Neuronal stem cell (in vitro differentiated cells): ENCODE measurements at regions not wholly inside any gene's neighbourhood (a gene's known extent, or its start where the extent isn't known, plus 50 kb on each side); places are given as distances from the start of the nearest gene placed in this dataset.

Experiments used
- DNase-seq: peaks from one replicate; pipeline ENCODE4 v3.0.0-alpha.2; 2013; ENCODE audit warnings: low spot score
- H2AFZ ChIP-seq: one replicate; pipeline ENCODE4 v1.6.1; 2013; ENCODE audit warnings: mild to moderate bottlenecking, low read length, inconsistent platforms
- H2AK5ac ChIP-seq: 2 replicates; pipeline ENCODE4 v1.6.1; 2013; ENCODE audit warnings: low read depth, mild to moderate bottlenecking, inconsistent platforms, low read length, moderate library complexity, mixed read lengths
- H2BK120ac ChIP-seq: 2 replicates; pipeline ENCODE4 v1.6.1; 2013; ENCODE audit warnings: low read depth, mild to moderate bottlenecking, inconsistent platforms, low read length, moderate library complexity, mixed read lengths
- H2BK12ac ChIP-seq: one replicate; pipeline ENCODE4 v1.6.1; 2013; ENCODE audit warnings: low read length, inconsistent platforms
- H2BK15ac ChIP-seq: 2 replicates; pipeline ENCODE4 v1.6.1; 2013; ENCODE audit warnings: mild to moderate bottlenecking, low read length, inconsistent platforms, mixed read lengths
- H2BK5ac ChIP-seq: one replicate; pipeline ENCODE4 v1.6.1; 2013; ENCODE audit warnings: inconsistent platforms, mild to moderate bottlenecking, low read length, moderate library complexity
- H3K14ac ChIP-seq: one replicate; pipeline ENCODE4 v1.6.1; 2013; ENCODE audit warnings: low read length, inconsistent platforms
- H3K18ac ChIP-seq: 2 replicates; pipeline ENCODE4 v1.6.1; 2013; ENCODE audit warnings: low read length, inconsistent platforms
- H3K23ac ChIP-seq: 2 replicates; pipeline ENCODE4 v1.6.1; 2013; ENCODE audit warnings: low read depth, mild to moderate bottlenecking, mixed read lengths, low read length, inconsistent platforms; ENCODE audit not compliant: poor library complexity
- H3K27ac ChIP-seq: replicated peaks from 3 replicates; pipeline ENCODE4 v1.5.1; 2013; ENCODE audit warnings: low read length, inconsistent platforms
- H3K27me3 ChIP-seq, 3 experiments: 2 replicates each; pipeline ENCODE4 v1.6.1; 2013; ENCODE audit warnings: low read length in 3 of 3, mild to moderate bottlenecking in 2 of 3, inconsistent platforms in 1 of 3, low read depth in 1 of 3, mixed read lengths in 1 of 3, moderate library complexity in 1 of 3; ENCODE audit not compliant: control insufficient read depth in 3 of 3, insufficient read depth in 3 of 3
- H3K36me3 ChIP-seq, 2 donors: replicated peaks in 1 of 2; 2 replicates each; pipeline ENCODE4 v1.6.1; 2013; ENCODE audit warnings: low read length in 2 of 2; ENCODE audit not compliant: control insufficient read depth in 2 of 2, insufficient read depth in 2 of 2
- H3K4ac ChIP-seq: 2 replicates; pipeline ENCODE4 v1.6.1; 2013; ENCODE audit warnings: inconsistent platforms, mild to moderate bottlenecking, low read length, moderate library complexity
- H3K4me1 ChIP-seq, 2 donors: 1 replicate in 1 of 2; 2 replicates in 1 of 2; pipeline ENCODE4 v1.6.1; 2013; ENCODE audit warnings: low read length in 2 of 2, low read depth in 1 of 2; ENCODE audit not compliant: control insufficient read depth in 2 of 2, insufficient read depth in 1 of 2
- H3K4me2 ChIP-seq: one replicate; pipeline ENCODE4 v1.6.1; 2013; ENCODE audit warnings: mild to moderate bottlenecking, low read length, inconsistent platforms; ENCODE audit not compliant: insufficient read depth, poor library complexity, severe bottlenecking
- H3K4me3 ChIP-seq, 2 donors: 2 replicates each; pipeline ENCODE4 v1.5.1; 2013; ENCODE audit warnings: low read length in 2 of 2, mild to moderate bottlenecking in 2 of 2, inconsistent platforms in 1 of 2, moderate library complexity in 1 of 2
- H3K79me1 ChIP-seq: one replicate; pipeline ENCODE4 v1.6.1; 2013; ENCODE audit warnings: low read depth, mild to moderate bottlenecking, inconsistent platforms, low read length, moderate library complexity
- H3K9ac ChIP-seq: one replicate; pipeline ENCODE4 v1.6.1; 2013; ENCODE audit warnings: mild to moderate bottlenecking, low read depth, low read length, inconsistent platforms; ENCODE audit not compliant: poor library complexity
- H3K9me3 ChIP-seq, 2 donors: replicated peaks in 1 of 2; 2 replicates each; pipeline versions ENCODE3 to v1.6.1; 2013; ENCODE audit warnings: low read length in 2 of 2, mild to moderate bottlenecking in 2 of 2, inconsistent platforms in 1 of 2, low read depth in 1 of 2, mixed read lengths in 1 of 2, moderate library complexity in 1 of 2; ENCODE audit not compliant: control insufficient read depth in 2 of 2, insufficient read depth in 1 of 2
- H4K8ac ChIP-seq: one replicate; pipeline ENCODE4 v1.6.1; 2013; ENCODE audit warnings: low read depth, mild to moderate bottlenecking, inconsistent platforms, low read length, moderate library complexity
- H4K91ac ChIP-seq: one replicate; pipeline ENCODE4 v1.6.1; 2013; ENCODE audit warnings: low read length, low read depth, mild to moderate bottlenecking, inconsistent platforms; ENCODE audit not compliant: poor library complexity
- WGBS, 2 donors: extraction: QIAGEN DNeasy Blood & Tissue Kit; methylation state at CpG; one replicate each; pipeline ENCODE4 v1.1.7; 2013; ENCODE audit warnings: missing lambda C conversion rate in 2 of 2, mixed read lengths in 1 of 2; ENCODE audit not compliant: insufficient read length in 2 of 2, insufficient replicate concordance in 1 of 2; ENCODE audit errors: extremely low coverage in 2 of 2; 5-methylcytosine and 5-hydroxymethylcytosine counted together

DNA sequence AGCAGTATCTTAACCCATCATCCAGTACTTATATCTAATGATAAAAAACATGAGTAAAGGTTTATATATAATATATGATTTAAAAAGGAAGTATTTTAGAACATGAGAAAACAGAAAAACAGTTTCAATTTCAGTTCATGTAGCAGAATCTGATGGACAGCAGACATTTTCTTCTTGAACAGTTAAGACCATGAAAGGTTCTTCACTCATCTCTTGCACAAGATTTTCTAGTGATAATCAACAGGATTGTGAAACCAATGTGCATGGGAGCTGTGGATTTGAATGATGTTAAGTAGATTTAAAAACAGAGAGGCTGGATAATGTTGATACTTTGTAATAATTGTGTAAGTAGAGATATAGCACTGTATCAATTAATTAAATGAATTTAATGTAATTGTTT lies 1297.6 kb downstream of the BRINP3 start:
- no peaks in the 10 kb centered on the region for H3K36me3 ChIP-seq
- no peak for DNase-seq
- no peak overlapping the region for H3K18ac ChIP-seq
- no peak overlapping the region for H3K4me3 ChIP-seq
- no peak overlapping the region for H3K4ac ChIP-seq
- H2BK120ac ChIP-seq, result no peak overlapping the region
- no peak overlapping the region for H4K8ac ChIP-seq
- no peak overlapping the region for H3K27ac ChIP-seq
- H2BK12ac ChIP-seq, result no peak overlapping the region
- H3K23ac ChIP-seq, result no peak overlapping the region
- no peak overlapping the region for H2AK5ac ChIP-seq
- no peaks in the 10 kb centered on the region for H3K4me1 ChIP-seq
- no peak overlapping the region for H4K91ac ChIP-seq
- no peak overlapping the region for H3K14ac ChIP-seq
- H3K79me1 ChIP-seq, result no peaks in the 10 kb centered on the region
- no peak overlapping the region for H2AFZ ChIP-seq
- H3K27me3 ChIP-seq, result no peaks in the 10 kb centered on the region
- H2BK5ac ChIP-seq, result no peak overlapping the region
- H3K9ac ChIP-seq, result no peak overlapping the region
- no peak overlapping the region for H2BK15ac ChIP-seq
- H3K9me3 ChIP-seq, result no peaks in the 10 kb centered on the region
- no peak overlapping the region for H3K4me2 ChIP-seq

DNA sequence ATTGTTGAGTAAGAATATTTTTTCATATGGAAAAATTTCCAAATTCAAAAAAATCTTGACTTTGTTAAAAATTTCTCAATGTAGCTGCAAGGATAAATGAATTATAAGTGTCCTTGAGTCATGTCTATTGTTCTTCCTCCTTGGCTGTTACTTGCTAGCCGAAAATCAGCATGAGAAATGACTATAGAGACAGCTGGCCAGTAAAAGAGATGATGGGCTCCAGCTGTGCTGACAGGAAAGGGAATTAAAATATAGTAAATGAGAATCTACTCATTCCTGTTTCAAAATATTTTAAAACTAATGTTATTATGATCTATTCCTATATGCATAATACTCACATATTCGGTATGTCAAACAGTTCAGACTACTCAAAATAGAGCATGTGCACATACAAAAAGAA lies 1292.6 kb downstream of the BRINP3 start:
- Histone ChIP-seq H3K9me3 (no peaks in the 10 kb centered on the region), H3K4me3 (no peak overlapping the region), H2AFZ (no peak overlapping the region), H2BK12ac (no peak overlapping the region), H2BK120ac (no peak overlapping the region), H3K4me2 (no peak overlapping the region), H3K9ac (no peak overlapping the region), H3K27ac (no peak overlapping the region), H3K18ac (no peak overlapping the region), H3K27me3 (no peaks in the 10 kb centered on the region), H4K91ac (no peak overlapping the region), H3K79me1 (no peaks in the 10 kb centered on the region), H3K4ac (no peak overlapping the region), H2AK5ac (no peak overlapping the region), H3K36me3 (no peaks in the 10 kb centered on the region), H4K8ac (no peak overlapping the region), H3K4me1 (no peaks in the 10 kb centered on the region), H3K14ac (no peak overlapping the region), H2BK15ac (no peak overlapping the region), H2BK5ac (no peak overlapping the region), H3K23ac (no peak overlapping the region)
- no peak for DNase-seq
- no CpG with 5 or more reads among the region's 2 CpGs for WGBS, 2 donors

DNA sequence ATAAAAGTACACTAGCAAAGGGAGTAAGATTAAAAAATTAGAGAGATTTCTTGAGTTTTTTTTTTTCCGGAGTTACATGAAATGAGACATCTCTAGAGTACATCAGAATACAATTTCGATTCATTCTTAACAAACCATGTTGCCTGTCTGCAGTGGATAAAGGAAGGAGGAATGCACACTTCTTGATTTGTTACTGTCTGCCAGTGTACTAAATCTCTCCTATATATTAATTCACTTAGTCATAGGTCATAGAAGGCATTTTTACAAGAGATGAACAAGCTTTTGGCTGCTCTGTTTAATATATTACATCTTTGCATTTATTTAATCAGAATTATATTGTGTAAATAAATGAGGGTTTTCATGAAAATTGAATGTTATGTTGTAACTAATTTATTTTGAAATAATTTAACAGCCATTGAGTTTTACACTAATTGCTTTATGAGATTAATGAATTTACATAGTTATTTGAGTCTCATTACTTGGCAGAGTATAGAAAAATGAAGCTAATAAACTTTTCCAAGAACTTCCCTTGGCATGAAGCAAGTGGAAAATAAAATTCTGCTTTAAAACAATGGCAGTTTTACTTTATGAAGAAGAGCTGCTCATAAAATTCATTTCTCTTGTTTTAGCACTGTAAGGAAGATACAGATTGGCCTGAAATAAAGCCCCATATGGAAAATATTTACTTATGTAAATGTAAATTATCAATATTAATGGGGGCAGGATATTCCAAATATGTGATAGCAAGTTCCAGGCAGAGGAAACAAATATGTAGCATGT lies 1284.7 kb downstream of the BRINP3 start:
- no peaks in the 10 kb centered on the region for H3K4me1 ChIP-seq
- H2BK120ac ChIP-seq, result no peak overlapping the region
- WGBS, 2 donors, result no CpG with 5 or more reads among the region's 2 CpGs
- H3K79me1 ChIP-seq, result no peaks in the 10 kb centered on the region
- DNase-seq, result no peak
- no peak overlapping the region for H3K4ac ChIP-seq
- no peak overlapping the region for H4K91ac ChIP-seq
- no peak overlapping the region for H3K23ac ChIP-seq
- no peak overlapping the region for H4K8ac ChIP-seq
- H3K18ac ChIP-seq, result no peak overlapping the region
- no peak overlapping the region for H3K9ac ChIP-seq
- H2AK5ac ChIP-seq, result no peak overlapping the region
- H3K36me3 ChIP-seq, result no peaks in the 10 kb centered on the region
- H3K27me3 ChIP-seq, result no peaks in the 10 kb centered on the region
- H3K4me2 ChIP-seq, result no peak overlapping the region
- H3K4me3 ChIP-seq, result no peak overlapping the region
- H2BK5ac ChIP-seq, result no peak overlapping the region
- no peak overlapping the region for H2BK15ac ChIP-seq
- no peak overlapping the region for H3K27ac ChIP-seq
- H2BK12ac ChIP-seq, result no peak overlapping the region
- no peak overlapping the region for H3K14ac ChIP-seq
- H2AFZ ChIP-seq, result no peak overlapping the region
- H3K9me3 ChIP-seq, result no peaks in the 10 kb centered on the region

DNA sequence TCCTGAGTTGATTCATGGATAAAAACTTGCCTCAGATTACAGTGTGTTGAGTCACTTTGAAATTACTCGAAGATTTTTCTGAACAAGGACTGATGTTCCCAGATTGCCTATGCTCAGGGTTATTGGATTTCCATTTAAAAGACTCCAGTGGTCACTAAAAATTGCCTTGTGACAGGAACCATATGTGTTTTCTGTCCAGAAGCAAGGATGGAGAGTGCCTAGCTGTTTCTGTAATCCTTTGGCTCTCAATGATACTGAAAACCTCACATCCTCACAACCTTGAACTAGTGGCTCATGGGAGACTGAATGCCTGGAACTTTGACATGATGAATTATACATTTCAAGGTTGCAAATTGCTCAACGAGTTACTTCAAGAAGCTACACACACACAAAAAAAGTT lies 1271.8 kb downstream of the BRINP3 start:
- Histone ChIP-seq H3K9ac (no peak overlapping the region), H2BK5ac (no peak overlapping the region), H3K23ac (no peak overlapping the region), H3K79me1 (no peaks in the 10 kb centered on the region), H3K27me3 (no peaks in the 10 kb centered on the region), H3K4me3 (no peak overlapping the region), H3K4ac (no peak overlapping the region), H3K9me3 (no peaks in the 10 kb centered on the region), H2BK15ac (no peak overlapping the region), H2BK12ac (no peak overlapping the region), H2AK5ac (no peak overlapping the region), H3K18ac (no peak overlapping the region), H2BK120ac (no peak overlapping the region), H3K27ac (no peak overlapping the region), H3K4me1 (no peaks in the 10 kb centered on the region), H2AFZ (peak overlapping the region; percentile 40), H3K36me3 (no peaks in the 10 kb centered on the region), H3K14ac (no peak overlapping the region), H4K91ac (no peak overlapping the region), H4K8ac (no peak overlapping the region), H3K4me2 (no peak overlapping the region)
- no peak for DNase-seq
- no CpG with 5 or more reads among the region's 2 CpGs for WGBS, 2 donors
